Liver (tissue), 8 donors: ENCODE measurements at regions not wholly inside any gene's neighbourhood (a gene's known extent, or its start where the extent isn't known, plus 50 kb on each side); places are given as distances from the start of the nearest gene placed in this dataset.

Source experiments
- DNase-seq: peaks from one replicate; pipeline ENCODE4 v3.0.0-alpha.2; 2017; ENCODE audit warnings: low spot score
- H3K27ac ChIP-seq, 2 donors: one replicate each; pipeline ENCODE4 v1.7.0; 2013; ENCODE audit warnings: inconsistent platforms in 2 of 2, low read length in 2 of 2, control low read depth in 1 of 2, low read depth in 1 of 2, mild to moderate bottlenecking in 1 of 2
- H3K27me3 ChIP-seq, 4 donors: one replicate each; pipeline versions ENCODE4 v1.6.1 to v1.7.0; 2013; ENCODE audit warnings: low read length in 3 of 4, inconsistent platforms in 1 of 4, mild to moderate bottlenecking in 1 of 4, moderate library complexity in 1 of 4; ENCODE audit not compliant: control insufficient read depth in 4 of 4, insufficient read depth in 4 of 4
- H3K36me3 ChIP-seq, 4 donors: one replicate each; pipeline versions ENCODE4 v1.6.1 to v1.7.0; 2013; ENCODE audit warnings: low read length in 3 of 4, mild to moderate bottlenecking in 3 of 4, low read depth in 1 of 4, moderate library complexity in 1 of 4; ENCODE audit not compliant: control insufficient read depth in 4 of 4, insufficient read depth in 3 of 4
- H3K4me1 ChIP-seq, 4 donors: one replicate each; pipeline versions ENCODE4 v1.6.1 to v1.7.0; 2013; ENCODE audit warnings: low read length in 3 of 4, mild to moderate bottlenecking in 3 of 4, moderate library complexity in 1 of 4; ENCODE audit not compliant: control insufficient read depth in 4 of 4, insufficient read depth in 4 of 4
- H3K4me3 ChIP-seq, 3 donors: one replicate each; pipeline versions ENCODE4 v1.6.1 to v1.7.0; 2013; ENCODE audit warnings: low read length in 3 of 3, control low read depth in 1 of 3, low read depth in 1 of 3, mild to moderate bottlenecking in 1 of 3
- H3K9ac ChIP-seq, 2 donors: one replicate each; pipeline ENCODE4 v1.7.0; 2013; ENCODE audit warnings: low read length in 2 of 2, mild to moderate bottlenecking in 2 of 2, moderate library complexity in 2 of 2, control low read depth in 1 of 2, low read depth in 1 of 2
- H3K9me3 ChIP-seq, 4 donors: one replicate each; pipeline versions ENCODE4 v1.6.1 to v1.7.0; 2013; ENCODE audit warnings: low read length in 3 of 4; ENCODE audit not compliant: control insufficient read depth in 4 of 4
- FOXA1 ChIP-seq: IDR thresholded peaks from 2 replicates; pipeline ENCODE4 v1.6.1; 2016; ENCODE audit warnings: antibody characterized with exemption
- FOXA2 ChIP-seq: IDR thresholded peaks from 2 replicates; pipeline ENCODE4 v1.6.1; 2016; ENCODE audit warnings: antibody characterized with exemption
- HNF4A ChIP-seq, 2 donors: conservative IDR thresholded peaks; 2 replicates each; pipeline ENCODE4 v1.6.1; 2016; ENCODE audit warnings: antibody characterized with exemption in 2 of 2, mild to moderate bottlenecking in 2 of 2
- JUND ChIP-seq, 2 donors: IDR thresholded peaks; 2 replicates each; pipeline ENCODE4 v1.6.1; 2016; ENCODE audit warnings: antibody characterized with exemption in 2 of 2
- NR2F2 ChIP-seq: IDR thresholded peaks from 2 replicates; pipeline ENCODE4 v1.6.1; 2016; ENCODE audit warnings: antibody characterized with exemption
- RAD21 ChIP-seq, 2 donors: IDR thresholded peaks; 2 replicates each; pipeline ENCODE4 v1.6.1; 2016; ENCODE audit warnings: antibody characterized with exemption in 2 of 2, mild to moderate bottlenecking in 2 of 2
- RXRA ChIP-seq, 2 donors: IDR thresholded peaks; 2 replicates each; pipeline ENCODE4 v1.6.1; 2017 to 2018; ENCODE audit warnings: antibody characterized with exemption in 2 of 2, mild to moderate bottlenecking in 1 of 2
- SP1 ChIP-seq: IDR thresholded peaks from 2 replicates; pipeline ENCODE4 v1.6.1; 2018; ENCODE audit warnings: antibody characterized with exemption, mild to moderate bottlenecking
- ZBTB33 ChIP-seq: IDR thresholded peaks from 2 replicates; pipeline ENCODE4 v1.6.1; 2016; ENCODE audit warnings: antibody characterized with exemption
- WGBS: extraction: QIAGEN DNeasy Blood & Tissue Kit; methylation state at CpG from one replicate; pipeline ENCODE4 v1.1.7; 2013; 5-methylcytosine and 5-hydroxymethylcytosine counted together
- TF ChIP-seq, protein P1 (sequence below): IDR thresholded peaks from 2 replicates; pipeline ENCODE4 v1.6.1; 2016; ENCODE audit warnings: antibody characterized with exemption
- TF ChIP-seq, protein P2 (sequence below): fragments of 150-350 bp; IDR thresholded peaks from 2 replicates; pipeline ENCODE4 v1.5.1; 2017; ENCODE audit warnings: improper control_type of control experiment, low read depth, low read length; ENCODE audit not compliant: missing input control
- TF ChIP-seq, protein P3 (sequence below): IDR thresholded peaks from 2 replicates; pipeline ENCODE4 v1.6.1; 2016; ENCODE audit warnings: antibody characterized with exemption, mild to moderate bottlenecking
- donor health status: healthy.
- donor health status: healthy.
- donor health status: healthy.
- donor health status: healthy.
- donor health status: healthy.

GRCh38 chr13:60922576-60923231, 492.9 kb downstream of the PCDH20 start:
- Histone ChIP-seq H3K4me3 (no peak overlapping the region), H3K4me1 (no peaks in the 10 kb centered on the region), H3K36me3 (no peaks in the 10 kb centered on the region), H3K9ac (no peak overlapping the region), H3K9me3 (peaks cover 0 to 2% (median 0%) of the 10 kb centered on the region in 4 donors), H3K27ac (no peak overlapping the region), H3K27me3 (peaks cover 0 to under 1% (median 0%) of the 10 kb centered on the region in 4 donors)
- TF ChIP-seq SP1 = no peak
- TF ChIP-seq, protein P1, sequence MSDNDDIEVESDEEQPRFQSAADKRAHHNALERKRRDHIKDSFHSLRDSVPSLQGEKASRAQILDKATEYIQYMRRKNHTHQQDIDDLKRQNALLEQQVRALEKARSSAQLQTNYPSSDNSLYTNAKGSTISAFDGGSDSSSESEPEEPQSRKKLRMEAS = no peak
- TF ChIP-seq ZBTB33 = no peak
- TF ChIP-seq, protein P2, sequence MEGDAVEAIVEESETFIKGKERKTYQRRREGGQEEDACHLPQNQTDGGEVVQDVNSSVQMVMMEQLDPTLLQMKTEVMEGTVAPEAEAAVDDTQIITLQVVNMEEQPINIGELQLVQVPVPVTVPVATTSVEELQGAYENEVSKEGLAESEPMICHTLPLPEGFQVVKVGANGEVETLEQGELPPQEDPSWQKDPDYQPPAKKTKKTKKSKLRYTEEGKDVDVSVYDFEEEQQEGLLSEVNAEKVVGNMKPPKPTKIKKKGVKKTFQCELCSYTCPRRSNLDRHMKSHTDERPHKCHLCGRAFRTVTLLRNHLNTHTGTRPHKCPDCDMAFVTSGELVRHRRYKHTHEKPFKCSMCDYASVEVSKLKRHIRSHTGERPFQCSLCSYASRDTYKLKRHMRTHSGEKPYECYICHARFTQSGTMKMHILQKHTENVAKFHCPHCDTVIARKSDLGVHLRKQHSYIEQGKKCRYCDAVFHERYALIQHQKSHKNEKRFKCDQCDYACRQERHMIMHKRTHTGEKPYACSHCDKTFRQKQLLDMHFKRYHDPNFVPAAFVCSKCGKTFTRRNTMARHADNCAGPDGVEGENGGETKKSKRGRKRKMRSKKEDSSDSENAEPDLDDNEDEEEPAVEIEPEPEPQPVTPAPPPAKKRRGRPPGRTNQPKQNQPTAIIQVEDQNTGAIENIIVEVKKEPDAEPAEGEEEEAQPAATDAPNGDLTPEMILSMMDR = no peak
- no peak for TF ChIP-seq NR2F2
- TF ChIP-seq HNF4A (conservative IDR thresholded peaks at IDR 0.05) = no peak
- no peak for TF ChIP-seq FOXA1
- TF ChIP-seq RXRA (IDR thresholded peaks at IDR 0.05) = no peak
- TF ChIP-seq, protein P3, sequence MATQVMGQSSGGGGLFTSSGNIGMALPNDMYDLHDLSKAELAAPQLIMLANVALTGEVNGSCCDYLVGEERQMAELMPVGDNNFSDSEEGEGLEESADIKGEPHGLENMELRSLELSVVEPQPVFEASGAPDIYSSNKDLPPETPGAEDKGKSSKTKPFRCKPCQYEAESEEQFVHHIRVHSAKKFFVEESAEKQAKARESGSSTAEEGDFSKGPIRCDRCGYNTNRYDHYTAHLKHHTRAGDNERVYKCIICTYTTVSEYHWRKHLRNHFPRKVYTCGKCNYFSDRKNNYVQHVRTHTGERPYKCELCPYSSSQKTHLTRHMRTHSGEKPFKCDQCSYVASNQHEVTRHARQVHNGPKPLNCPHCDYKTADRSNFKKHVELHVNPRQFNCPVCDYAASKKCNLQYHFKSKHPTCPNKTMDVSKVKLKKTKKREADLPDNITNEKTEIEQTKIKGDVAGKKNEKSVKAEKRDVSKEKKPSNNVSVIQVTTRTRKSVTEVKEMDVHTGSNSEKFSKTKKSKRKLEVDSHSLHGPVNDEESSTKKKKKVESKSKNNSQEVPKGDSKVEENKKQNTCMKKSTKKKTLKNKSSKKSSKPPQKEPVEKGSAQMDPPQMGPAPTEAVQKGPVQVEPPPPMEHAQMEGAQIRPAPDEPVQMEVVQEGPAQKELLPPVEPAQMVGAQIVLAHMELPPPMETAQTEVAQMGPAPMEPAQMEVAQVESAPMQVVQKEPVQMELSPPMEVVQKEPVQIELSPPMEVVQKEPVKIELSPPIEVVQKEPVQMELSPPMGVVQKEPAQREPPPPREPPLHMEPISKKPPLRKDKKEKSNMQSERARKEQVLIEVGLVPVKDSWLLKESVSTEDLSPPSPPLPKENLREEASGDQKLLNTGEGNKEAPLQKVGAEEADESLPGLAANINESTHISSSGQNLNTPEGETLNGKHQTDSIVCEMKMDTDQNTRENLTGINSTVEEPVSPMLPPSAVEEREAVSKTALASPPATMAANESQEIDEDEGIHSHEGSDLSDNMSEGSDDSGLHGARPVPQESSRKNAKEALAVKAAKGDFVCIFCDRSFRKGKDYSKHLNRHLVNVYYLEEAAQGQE = no peak
- DNase-seq = no peak
- WGBS = 42% methylated on average over 6 of the region's 6 CpGs

- no peak for DNase-seq
- Histone ChIP-seq H3K27ac (no peak overlapping the region), H3K9ac (no peak overlapping the region), H3K4me3 (no peak overlapping the region), H3K4me1 (no peaks in the 10 kb centered on the region), H3K36me3 (no peaks in the 10 kb centered on the region), H3K9me3 (no peaks in the 10 kb centered on the region), H3K27me3 (peaks cover 0 to 3% (median 0%) of the 10 kb centered on the region in 4 donors)
- 40% methylated on average over 1 of the region's 1 CpG for WGBS
- TF ChIP-seq, protein P1 = no peak
- TF ChIP-seq RAD21 (IDR thresholded peaks at IDR 0.05) (no peak), JUND (IDR thresholded peaks at IDR 0.05) (no peak), ZBTB33 (no peak), FOXA1 (no peak), FOXA2 (no peak), RXRA (IDR thresholded peaks at IDR 0.05) (no peak)
- TF ChIP-seq, protein P2 = no peak
These were observed 496.8 kb downstream of the TDRD3 start for GRCh38 chr13:60893801-60894200.
